ENCODE measurements at regions not wholly inside any gene's neighbourhood (a gene's known extent, or its start where the extent isn't known, plus 50 kb on each side); places are given as distances from the start of the nearest gene placed in this dataset.
"Not testable (repeated sequence)": the region's sequence is repeated elsewhere in the genome, so short reads cannot be mapped to it uniquely, and the experiment has no call there.

GRCh38 chr2:155020246-155020645, 321.8 kb downstream of the KCNJ3 start:
- Mint-ChIP-seq H3K27me3 (no peaks in the 10 kb centered on the region), H3K27ac (no peak overlapping the region), H3K4me3 (no peak overlapping the region), H3K9me3 (peaks cover 0 to 5% (median 0%) of the 10 kb centered on the region in 7 donors), H3K4me1 (no peaks in the 10 kb centered on the region), H3K36me3 (no peaks in the 10 kb centered on the region)
- DNase-seq (no peak), ATAC-seq (ENCODE audit: low read depth in 2 of 2) (no peak)

GRCh38 chr2:155010925-155011324, 312.4 kb downstream of the KCNJ3 start:
- peaks cover 0 to 6% (median 0%) of the 10 kb centered on the region in 7 donors for H3K9me3 Mint-ChIP-seq
- H3K27ac Mint-ChIP-seq = no peak overlapping the region
- no peak overlapping the region for H3K4me3 Mint-ChIP-seq
- H3K4me1 Mint-ChIP-seq = no peaks in the 10 kb centered on the region
- DNase-seq = no peak
- ATAC-seq (ENCODE audit: low read depth in 2 of 2) = no peak
- no peaks in the 10 kb centered on the region for H3K36me3 Mint-ChIP-seq
- H3K27me3 Mint-ChIP-seq = no peaks in the 10 kb centered on the region

- Mint-ChIP-seq H3K4me3 (no peak overlapping the region), H3K27ac (no peak overlapping the region), H3K4me1 (no peaks in the 10 kb centered on the region), H3K36me3 (no peaks in the 10 kb centered on the region), H3K9me3 (peaks cover 0 to 4% (median 0%) of the 10 kb centered on the region in 7 donors), H3K27me3 (no peaks in the 10 kb centered on the region)
- no peak for DNase-seq
- ATAC-seq (ENCODE audit: low read depth in 2 of 2) = no peak
These were observed 296.9 kb downstream of the KCNJ3 start for GRCh38 chr2:154995361-154995760.

DNA sequence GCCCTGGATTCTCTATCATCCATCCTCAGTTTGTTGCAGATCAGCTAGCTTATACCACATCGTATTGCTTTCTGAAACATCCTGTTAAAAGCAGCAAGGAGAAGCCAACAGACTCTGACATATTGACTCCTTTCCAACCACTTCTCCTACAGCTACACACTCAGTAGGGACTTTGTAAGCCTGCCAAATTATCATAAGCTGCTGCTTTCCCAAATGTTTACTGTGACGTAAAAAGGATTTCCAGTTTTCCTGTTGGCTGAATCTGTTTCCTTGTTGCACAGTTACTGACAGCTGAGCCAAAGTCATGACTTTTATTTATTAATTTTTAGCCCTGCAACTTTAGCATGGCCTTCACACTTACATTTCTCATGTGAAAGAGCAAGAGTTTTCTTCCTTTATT, 294.3 kb downstream of the KCNJ3 start:
- ATAC-seq (ENCODE audit: low read depth in 2 of 2) (no peak), DNase-seq (no peak)
- no peak overlapping the region for H3K4me3 Mint-ChIP-seq
- no peaks in the 10 kb centered on the region for H3K36me3 Mint-ChIP-seq
- no peaks in the 10 kb centered on the region for H3K27me3 Mint-ChIP-seq
- H3K9me3 Mint-ChIP-seq = peaks cover 0 to 11% (median 2%) of the 10 kb centered on the region in 7 donors
- no peak overlapping the region for H3K27ac Mint-ChIP-seq
- no peaks in the 10 kb centered on the region for H3K4me1 Mint-ChIP-seq

GRCh38 chr2:154978710-154979109, 280.2 kb downstream of the KCNJ3 start:
- peaks cover 0 to 7% (median 3%) of the 10 kb centered on the region in 7 donors for H3K9me3 Mint-ChIP-seq
- ATAC-seq (ENCODE audit: low read depth in 2 of 2) = no peak
- H3K36me3 Mint-ChIP-seq = no peaks in the 10 kb centered on the region
- H3K4me3 Mint-ChIP-seq = no peak overlapping the region
- H3K4me1 Mint-ChIP-seq = no peaks in the 10 kb centered on the region
- no peak overlapping the region for H3K27ac Mint-ChIP-seq
- no peaks in the 10 kb centered on the region for H3K27me3 Mint-ChIP-seq
- no peak for DNase-seq

- no peaks in the 10 kb centered on the region for H3K36me3 Mint-ChIP-seq
- H3K4me3 Mint-ChIP-seq = no peak overlapping the region
- no peak overlapping the region for H3K27ac Mint-ChIP-seq
- ATAC-seq (ENCODE audit: low read depth in 2 of 2) = no peak
- H3K9me3 Mint-ChIP-seq = peaks cover 0 to 7% (median 3%) of the 10 kb centered on the region in 7 donors
- no peaks in the 10 kb centered on the region for H3K27me3 Mint-ChIP-seq
- H3K4me1 Mint-ChIP-seq = no peaks in the 10 kb centered on the region
- DNase-seq = no peak
These were observed 279.7 kb downstream of the KCNJ3 start for GRCh38 chr2:154978244-154978643.

DNA sequence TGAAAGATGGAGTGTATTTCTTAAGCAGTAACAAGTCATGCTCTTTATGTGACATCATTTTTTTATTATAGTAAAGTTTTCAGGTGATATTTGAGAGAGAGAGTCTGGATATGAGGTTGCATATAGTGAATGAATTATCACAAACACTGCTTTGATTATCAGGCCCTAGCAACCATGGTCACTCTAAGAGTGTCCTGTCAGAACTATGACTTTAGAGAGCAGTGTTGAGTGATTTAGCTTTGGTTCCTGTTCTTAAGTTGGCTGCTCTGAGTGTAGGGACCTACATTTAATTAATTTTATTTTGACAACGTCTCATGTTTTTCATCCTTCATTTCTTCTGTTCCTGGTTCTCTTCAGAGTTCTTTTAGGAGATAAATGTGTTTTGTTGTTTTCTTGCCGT, 275.5 kb downstream of the KCNJ3 start:
- Mint-ChIP-seq H3K27ac (no peak overlapping the region), H3K4me3 (no peak overlapping the region)

GRCh38 chr2:154963511-154963910, 265.0 kb downstream of the KCNJ3 start:
- Mint-ChIP-seq H3K27me3 (no peaks in the 10 kb centered on the region), H3K36me3 (no peaks in the 10 kb centered on the region), H3K4me1 (no peaks in the 10 kb centered on the region), H3K27ac (no peak overlapping the region), H3K9me3 (peaks cover 0 to 4% (median 0%) of the 10 kb centered on the region in 7 donors), H3K4me3 (no peak overlapping the region)
- no peak for ATAC-seq (ENCODE audit: low read depth in 2 of 2)
- no peak for DNase-seq

More for the DNA sequence above, 275.5 kb downstream of the KCNJ3 start:
- no peak for DNase-seq
- H3K27me3 Mint-ChIP-seq = no peaks in the 10 kb centered on the region
- no peaks in the 10 kb centered on the region for H3K4me1 Mint-ChIP-seq
- ATAC-seq (ENCODE audit: low read depth in 2 of 2) = no peak
- H3K9me3 Mint-ChIP-seq = peaks cover 0 to 5% (median 0%) of the 10 kb centered on the region in 7 donors
- no peaks in the 10 kb centered on the region for H3K36me3 Mint-ChIP-seq

DNA sequence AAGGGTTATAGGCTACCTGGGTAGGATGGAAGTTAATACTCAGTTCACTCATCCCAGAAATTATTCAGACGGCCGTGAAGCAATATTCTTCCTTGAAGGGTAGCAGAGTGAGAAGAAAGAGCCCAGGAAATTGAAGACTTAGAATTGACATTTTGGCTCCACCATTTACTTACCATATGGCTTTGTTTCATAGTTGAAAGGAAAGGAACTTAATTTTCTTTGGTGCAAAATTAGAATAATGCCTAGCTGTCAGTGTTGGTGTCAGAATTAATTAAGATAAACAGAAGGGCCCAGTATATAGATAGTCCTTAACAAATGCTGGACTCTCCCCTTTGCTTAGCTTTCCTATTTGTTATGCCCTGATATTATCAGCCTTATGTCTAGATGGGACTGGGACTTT, 263.2 kb downstream of the KCNJ3 start:
- H3K4me3 Mint-ChIP-seq = no peak overlapping the region
- ATAC-seq (ENCODE audit: low read depth in 2 of 2) (no peak), DNase-seq (no peak)
- H3K27ac Mint-ChIP-seq = no peak overlapping the region
- peaks cover 0 to 4% (median 2%) of the 10 kb centered on the region in 7 donors for H3K9me3 Mint-ChIP-seq
- no peaks in the 10 kb centered on the region for H3K27me3 Mint-ChIP-seq
- no peaks in the 10 kb centered on the region for H3K36me3 Mint-ChIP-seq
- H3K4me1 Mint-ChIP-seq = no peaks in the 10 kb centered on the region

- no peak for ATAC-seq (ENCODE audit: low read depth in 2 of 2)
- Mint-ChIP-seq H3K27me3 (no peaks in the 10 kb centered on the region), H3K27ac (no peak overlapping the region), H3K36me3 (no peaks in the 10 kb centered on the region), H3K4me1 (no peaks in the 10 kb centered on the region), H3K4me3 (no peak overlapping the region), H3K9me3 (peaks cover 0 to 4% (median 2%) of the 10 kb centered on the region in 7 donors)
- DNase-seq = no peak
These were observed 262.5 kb downstream of the KCNJ3 start for GRCh38 chr2:154960802-154961583.

GRCh38 chr2:154952346-154952980, 254.0 kb downstream of the KCNJ3 start:
- Mint-ChIP-seq H3K27ac (no peak overlapping the region), H3K36me3 (no peaks in the 10 kb centered on the region), H3K4me3 (no peak overlapping the region), H3K9me3 (peaks cover 0 to 4% (median 0%) of the 10 kb centered on the region in 7 donors), H3K4me1 (no peaks in the 10 kb centered on the region), H3K27me3 (no peaks in the 10 kb centered on the region)
- ATAC-seq (ENCODE audit: low read depth in 2 of 2) (no peak), DNase-seq (no peak)

DNA sequence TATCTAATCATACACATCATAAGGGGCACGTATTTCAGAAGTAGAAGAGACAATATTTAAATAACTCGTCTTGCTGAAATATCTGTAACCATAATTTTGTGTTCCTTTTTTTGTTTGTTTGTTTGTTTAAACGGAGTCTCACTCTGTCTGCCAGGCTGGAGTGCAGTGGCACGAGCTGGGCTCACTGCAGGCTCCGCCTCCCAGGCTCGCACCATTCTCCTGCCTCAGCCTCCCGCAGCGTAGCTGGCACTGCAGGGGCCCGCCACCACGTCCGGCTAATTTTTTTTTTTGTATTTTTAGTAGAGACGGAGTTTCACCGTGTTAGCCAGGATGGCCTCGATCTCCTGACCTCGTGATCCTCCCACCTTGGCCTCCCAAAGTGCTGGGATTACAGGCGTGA, 248.9 kb downstream of the KCNJ3 start:
- not testable (repeated sequence) for H3K36me3 Mint-ChIP-seq; DNase-seq; H3K27me3 Mint-ChIP-seq; H3K4me1 Mint-ChIP-seq; H3K9me3 Mint-ChIP-seq; H3K4me3 Mint-ChIP-seq; H3K27ac Mint-ChIP-seq; ATAC-seq (ENCODE audit: low read depth in 2 of 2)

DNA sequence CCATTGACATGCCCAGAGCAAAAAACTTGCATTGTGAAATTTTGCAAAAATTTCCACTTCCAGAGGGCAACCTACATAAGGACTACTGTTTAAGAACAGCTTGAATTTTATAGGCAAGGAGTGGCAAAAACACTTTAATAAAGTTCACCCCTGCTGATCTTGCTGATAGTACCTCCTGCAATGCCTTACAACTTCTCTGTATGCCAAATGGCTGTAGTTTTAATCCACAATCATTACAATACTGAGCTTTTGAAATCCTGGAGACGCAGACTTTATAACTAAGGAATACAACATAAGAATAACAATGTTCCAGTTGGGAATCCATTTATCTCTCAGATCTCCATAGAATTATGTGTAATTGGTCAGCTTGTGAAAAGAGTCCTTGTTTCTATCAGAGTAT, 247.5 kb downstream of the KCNJ3 start:
- Mint-ChIP-seq H3K4me1 (no peaks in the 10 kb centered on the region), H3K27ac (no peak overlapping the region), H3K4me3 (no peak overlapping the region), H3K9me3 (no peaks in the 10 kb centered on the region), H3K36me3 (no peaks in the 10 kb centered on the region), H3K27me3 (no peaks in the 10 kb centered on the region)
- ATAC-seq (ENCODE audit: low read depth in 2 of 2) = no peak
- no peak for DNase-seq

- H3K4me3 Mint-ChIP-seq = no peak overlapping the region
- H3K9me3 Mint-ChIP-seq = no peaks in the 10 kb centered on the region
- H3K4me1 Mint-ChIP-seq = no peaks in the 10 kb centered on the region
- H3K27ac Mint-ChIP-seq = no peak overlapping the region
- H3K36me3 Mint-ChIP-seq = no peaks in the 10 kb centered on the region
- ATAC-seq (ENCODE audit: low read depth in 2 of 2) (no peak), DNase-seq (no peak)
- H3K27me3 Mint-ChIP-seq = no peaks in the 10 kb centered on the region
These were observed 242.9 kb downstream of the KCNJ3 start for GRCh38 chr2:154941379-154941778.

Data from naive B cell (primary cell).